Suppressor macrophage treated with lipopolysaccharide for 1 hour (primary cell): ENCODE measurements at regions not wholly inside any gene's neighbourhood (a gene's known extent, or its start where the extent isn't known, plus 50 kb on each side); places are given as distances from the start of the nearest gene placed in this dataset.

ENCODE experiments used
- DNase-seq, 3 donors: peaks; one replicate each; pipeline ENCODE4 v3.0.0-alpha.2; 2020 to 2022

DNA sequence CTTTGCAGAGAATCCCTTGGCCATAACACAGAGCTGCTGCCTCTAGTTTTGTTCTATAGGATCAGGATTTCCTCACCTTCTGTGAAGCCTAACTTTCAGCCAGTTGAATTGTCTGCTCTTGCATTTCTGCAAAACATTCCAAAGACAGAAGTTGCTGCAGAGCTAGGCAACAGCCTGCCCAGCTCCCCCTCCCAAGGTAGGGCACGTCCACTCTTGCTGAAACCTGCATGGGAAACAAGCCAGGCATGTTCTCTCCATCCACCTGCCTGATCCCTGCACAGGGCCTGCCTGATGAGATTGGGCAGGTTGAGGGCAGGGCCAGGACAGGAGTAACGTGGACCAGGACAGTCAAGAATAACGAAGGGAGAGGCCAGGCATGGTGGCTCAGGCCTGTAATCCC is 58.9 kb upstream of the NAA20 start:
- no peak for DNase-seq

DNA sequence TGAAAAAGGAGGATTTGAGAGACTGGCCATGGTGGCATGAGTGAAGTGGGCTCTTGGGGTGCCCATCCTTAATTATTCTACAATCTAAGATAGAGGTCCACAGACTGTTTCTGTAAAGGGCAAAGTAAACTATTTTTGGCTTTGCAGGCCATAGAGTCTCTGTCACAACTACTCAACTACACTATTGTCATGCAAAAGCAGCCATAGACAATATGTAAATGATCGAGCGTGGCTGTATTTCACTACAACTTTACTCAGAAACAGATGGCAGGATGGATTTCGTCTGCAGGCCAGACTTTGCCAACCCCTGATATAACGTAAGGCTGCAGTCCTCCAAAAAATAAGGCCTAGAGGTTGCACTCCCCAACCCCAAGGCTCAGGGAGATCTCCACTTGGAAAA is 58.2 kb upstream of the NAA20 start:
- no peak for DNase-seq

DNA sequence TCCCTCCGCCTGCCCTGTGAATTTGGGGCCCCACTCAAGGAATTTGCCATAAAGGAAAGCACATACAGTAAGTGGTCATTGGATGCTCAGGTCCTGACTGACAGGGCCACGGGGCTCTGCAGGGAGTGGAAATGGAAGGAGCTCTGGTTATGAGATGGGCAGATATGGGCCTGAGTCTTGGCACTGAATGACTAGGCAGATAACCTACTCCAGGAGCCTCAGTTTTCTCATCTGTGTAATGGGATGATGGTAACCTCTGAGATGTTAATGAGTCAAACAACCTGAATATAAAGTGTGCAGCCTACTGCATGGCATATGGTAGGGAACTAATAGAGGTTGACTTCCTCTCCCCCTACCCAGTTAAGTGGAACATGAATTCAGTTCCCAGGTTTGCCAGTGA is 56.4 kb upstream of the NAA20 start:
- no peak for DNase-seq

DNA sequence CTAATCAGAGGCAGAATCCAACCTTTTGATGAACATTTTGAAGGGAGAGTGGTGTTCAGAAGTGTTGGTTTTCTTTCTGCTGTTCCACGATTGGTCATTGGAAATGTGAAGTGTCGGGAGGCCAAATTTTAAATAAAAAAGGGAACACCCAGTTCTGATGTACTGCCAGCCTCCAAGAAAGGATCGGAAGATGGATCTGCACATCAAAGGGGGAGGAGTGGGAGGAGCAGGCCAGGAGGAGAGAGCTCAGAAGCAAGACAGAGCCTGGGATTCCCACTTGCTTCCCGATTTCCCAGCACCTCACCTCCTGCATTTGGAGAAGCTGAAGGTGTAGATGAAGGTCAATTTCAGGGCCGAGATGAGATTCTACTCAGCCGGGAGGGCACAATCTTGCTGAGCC is 55.9 kb upstream of the NAA20 start:
- no peak for DNase-seq

DNA sequence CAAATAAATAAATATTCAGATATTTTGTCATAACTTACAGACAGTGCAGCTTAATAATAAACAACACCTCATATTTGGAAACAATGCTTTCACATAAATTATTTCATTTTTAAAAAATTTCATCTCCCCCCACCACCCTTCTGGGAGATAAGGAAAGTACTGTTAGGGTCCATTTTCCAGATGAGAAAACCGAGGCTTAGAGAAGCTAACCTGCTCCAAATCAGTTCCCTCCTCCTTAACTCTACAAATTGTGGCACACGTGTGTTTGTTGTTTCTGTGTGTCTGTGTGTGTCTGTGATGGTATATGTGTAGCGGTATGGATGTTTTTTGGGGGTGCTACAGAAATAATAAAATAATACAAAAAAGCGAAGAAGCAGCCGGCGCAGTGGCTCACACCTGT is 54.2 kb upstream of the NAA20 start:
- no peak for DNase-seq

DNA sequence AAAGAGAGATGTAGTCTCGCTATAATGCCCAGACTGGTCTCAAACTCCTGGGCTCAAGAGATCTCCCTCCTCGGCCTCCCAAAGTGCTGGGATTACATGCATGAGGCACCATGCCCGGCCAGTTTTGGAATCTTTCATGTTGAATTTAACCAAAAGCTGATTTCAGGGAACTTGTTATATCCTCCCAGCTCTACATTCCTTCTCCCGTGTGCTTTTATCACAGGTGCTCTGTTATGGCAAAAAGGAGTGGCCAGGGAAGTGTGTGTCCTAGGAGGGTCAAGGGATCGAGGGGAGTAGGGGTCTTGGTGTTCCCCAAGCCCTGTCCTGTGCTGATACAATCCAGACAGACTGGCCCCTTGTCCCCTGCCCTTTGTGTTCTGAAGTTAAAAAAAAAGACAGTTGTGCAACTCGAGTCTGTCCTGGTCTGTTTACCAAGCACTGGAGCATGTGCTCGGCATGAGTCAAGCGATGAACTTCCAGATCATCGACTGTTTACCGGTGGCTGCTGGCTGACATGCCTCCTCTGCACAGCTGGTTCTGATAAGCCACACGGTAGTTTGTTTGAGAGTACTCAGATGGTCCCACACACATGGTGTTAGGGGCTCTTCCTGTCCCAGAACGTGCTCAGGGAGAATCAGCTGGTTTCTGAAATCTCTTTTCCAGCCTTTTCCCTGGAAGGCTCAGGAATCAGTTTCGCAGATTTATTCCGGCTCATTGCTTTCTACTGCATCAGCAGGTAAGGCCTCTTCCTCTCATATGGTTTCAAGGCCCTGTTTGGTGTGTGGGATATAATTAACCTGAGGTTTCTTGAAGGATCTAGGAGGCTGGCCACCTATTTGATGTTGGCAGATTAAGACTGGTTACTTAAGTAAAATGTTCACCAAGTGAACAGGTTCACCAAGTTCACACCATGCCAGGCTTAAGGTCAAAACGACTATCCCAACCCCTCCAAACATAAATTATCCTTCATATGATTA is 52.6 kb upstream of the NAA20 start:
- peak; percentile 69 to 76 (median 71) for DNase-seq

DNA sequence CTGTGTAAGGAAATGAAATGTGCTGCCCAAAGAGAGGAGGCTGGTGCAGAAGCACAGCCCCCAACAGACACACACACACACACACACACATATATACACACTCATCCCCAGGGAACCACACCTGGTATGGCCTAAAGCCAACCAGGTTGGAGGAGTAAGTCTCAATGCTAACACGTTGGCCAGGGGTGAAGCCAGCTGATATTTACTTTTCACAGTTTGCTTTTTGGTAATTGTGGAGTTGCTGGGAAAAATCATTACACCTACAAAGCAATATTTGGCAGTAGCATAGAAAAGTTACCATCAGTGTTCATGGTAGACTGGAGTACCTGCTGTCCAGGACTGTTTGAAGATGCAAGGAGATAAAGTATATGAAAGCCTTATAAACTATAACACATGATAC is 50.3 kb upstream of the NAA20 start:
- no peak for DNase-seq
